Tibial nerve (tissue), 4 donors: ENCODE measurements at regions not wholly inside any gene's neighbourhood (a gene's known extent, or its start where the extent isn't known, plus 50 kb on each side); places are given as distances from the start of the nearest gene placed in this dataset.
"Not testable (repeated sequence)": the region's sequence is repeated elsewhere in the genome, so short reads cannot be mapped to it uniquely, and the experiment has no call there.

Experiments
- EP300 ChIP-seq, 2 donors: sonication (generic); formaldehyde crosslinking; IDR thresholded peaks; one replicate each; pipeline ENCODE4 v1.6.1; 2017; ENCODE audit warnings: antibody characterized with exemption in 2 of 2, mild to moderate bottlenecking in 1 of 2
- TF ChIP-seq, protein P1 (sequence below), 5 experiments: fragments of 200-600 bp in 3 of 5; fragments of 450-650 bp in 2 of 5; sonication (generic) in 3 of 5; IDR thresholded peaks; one replicate each; pipeline ENCODE4 v1.5.1; 2016 to 2019; ENCODE audit warnings: antibody characterized with exemption in 5 of 5, mild to moderate bottlenecking in 3 of 5, moderate library complexity in 2 of 5

DNA sequence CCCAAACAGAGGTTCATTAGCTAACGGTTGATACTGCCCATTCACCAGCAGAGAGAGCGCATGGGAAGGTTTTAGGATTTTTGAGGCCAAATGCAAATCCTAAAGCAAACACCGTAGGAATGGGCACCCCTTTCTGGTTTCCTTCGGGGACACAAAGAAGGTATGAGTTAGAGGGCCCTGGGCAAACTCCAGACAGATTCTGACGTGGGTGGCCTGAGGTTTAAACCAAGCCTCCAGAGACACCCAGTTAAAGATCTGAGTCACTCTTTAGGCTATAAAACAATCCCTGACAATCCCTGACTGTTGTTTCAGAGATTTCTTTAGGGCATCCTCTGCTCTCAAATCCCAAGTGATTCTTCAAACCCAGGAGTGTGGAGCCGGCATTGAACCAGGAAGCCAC lies 262.2 kb upstream of the USP9Y start:
- not testable (repeated sequence) for TF ChIP-seq EP300 (IDR thresholded peaks at IDR 0.05)
- TF ChIP-seq, protein P1, sequence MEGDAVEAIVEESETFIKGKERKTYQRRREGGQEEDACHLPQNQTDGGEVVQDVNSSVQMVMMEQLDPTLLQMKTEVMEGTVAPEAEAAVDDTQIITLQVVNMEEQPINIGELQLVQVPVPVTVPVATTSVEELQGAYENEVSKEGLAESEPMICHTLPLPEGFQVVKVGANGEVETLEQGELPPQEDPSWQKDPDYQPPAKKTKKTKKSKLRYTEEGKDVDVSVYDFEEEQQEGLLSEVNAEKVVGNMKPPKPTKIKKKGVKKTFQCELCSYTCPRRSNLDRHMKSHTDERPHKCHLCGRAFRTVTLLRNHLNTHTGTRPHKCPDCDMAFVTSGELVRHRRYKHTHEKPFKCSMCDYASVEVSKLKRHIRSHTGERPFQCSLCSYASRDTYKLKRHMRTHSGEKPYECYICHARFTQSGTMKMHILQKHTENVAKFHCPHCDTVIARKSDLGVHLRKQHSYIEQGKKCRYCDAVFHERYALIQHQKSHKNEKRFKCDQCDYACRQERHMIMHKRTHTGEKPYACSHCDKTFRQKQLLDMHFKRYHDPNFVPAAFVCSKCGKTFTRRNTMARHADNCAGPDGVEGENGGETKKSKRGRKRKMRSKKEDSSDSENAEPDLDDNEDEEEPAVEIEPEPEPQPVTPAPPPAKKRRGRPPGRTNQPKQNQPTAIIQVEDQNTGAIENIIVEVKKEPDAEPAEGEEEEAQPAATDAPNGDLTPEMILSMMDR (IDR thresholded peaks at IDR 0.05) = not testable (repeated sequence)
